H9 (cell line): ENCODE measurements at regions not wholly inside any gene's neighbourhood (a gene's known extent, or its start where the extent isn't known, plus 50 kb on each side); places are given as distances from the start of the nearest gene placed in this dataset.

Experiments
- DNase-seq: peaks from one replicate; pipeline ENCODE4 v3.0.0-alpha.2; 2017
- H2AFZ ChIP-seq: one replicate; pipeline ENCODE4 v1.6.1; 2013; ENCODE audit warnings: mild to moderate bottlenecking, low read length, control low read depth, moderate library complexity
- H2AK5ac ChIP-seq: 2 replicates; pipeline ENCODE4 v1.6.1; 2013; ENCODE audit warnings: low read length, control low read depth, mixed read lengths; ENCODE audit not compliant: insufficient read length
- H2BK120ac ChIP-seq: one replicate; pipeline ENCODE4 v1.6.1; 2013; ENCODE audit warnings: low read depth, mild to moderate bottlenecking, low read length, control low read depth, inconsistent platforms; ENCODE audit not compliant: poor library complexity, severe bottlenecking
- H2BK12ac ChIP-seq: 2 replicates; pipeline ENCODE4 v1.6.1; 2013; ENCODE audit warnings: low read length, control low read depth, mixed read lengths, low read depth; ENCODE audit not compliant: insufficient read length
- H2BK15ac ChIP-seq: 2 replicates; pipeline ENCODE4 v1.6.1; 2013; ENCODE audit warnings: low read depth, low read length, control low read depth
- H2BK20ac ChIP-seq: one replicate; pipeline ENCODE4 v1.6.1; 2013; ENCODE audit warnings: low read depth, mild to moderate bottlenecking, low read length, control low read depth, inconsistent platforms; ENCODE audit not compliant: poor library complexity, severe bottlenecking
- H2BK5ac ChIP-seq: 2 replicates; pipeline ENCODE4 v1.6.1; 2013; ENCODE audit warnings: low read length, control low read depth, mixed read lengths; ENCODE audit not compliant: insufficient read length
- H3K14ac ChIP-seq: 2 replicates; pipeline ENCODE4 v1.6.1; 2013; ENCODE audit warnings: low read length, control low read depth; ENCODE audit not compliant: insufficient read depth
- H3K18ac ChIP-seq: 2 replicates; pipeline ENCODE4 v1.6.1; 2013; ENCODE audit warnings: low read depth, mild to moderate bottlenecking, mixed read lengths, low read length, control low read depth; ENCODE audit not compliant: insufficient read length
- H3K23ac ChIP-seq: 2 replicates; pipeline ENCODE4 v1.6.1; 2013; ENCODE audit warnings: low read length, control low read depth, mixed read lengths, low read depth; ENCODE audit not compliant: insufficient read length
- H3K23me2 ChIP-seq: 2 replicates; pipeline ENCODE4 v1.6.1; 2013; ENCODE audit warnings: low read depth, mild to moderate bottlenecking, mixed read lengths, low read length, control low read depth; ENCODE audit not compliant: insufficient read length, poor library complexity, severe bottlenecking
- H3K27ac ChIP-seq: 2 replicates; pipeline ENCODE4 v1.5.1; 2013; ENCODE audit warnings: low read length, control low read depth, mixed read lengths, low read depth; ENCODE audit not compliant: insufficient read length
- H3K27me3 ChIP-seq: 2 replicates; pipeline ENCODE4 v1.6.1; 2013; ENCODE audit warnings: low read length, control low read depth, inconsistent platforms; ENCODE audit not compliant: insufficient read depth
- H3K4ac ChIP-seq: 2 replicates; pipeline ENCODE4 v1.6.1; 2013; ENCODE audit warnings: low read depth, mild to moderate bottlenecking, control low read depth, inconsistent platforms, low read length, moderate library complexity
- H3K4me1 ChIP-seq: 2 replicates; pipeline ENCODE4 v1.6.1; 2013; ENCODE audit warnings: low read length, control low read depth, inconsistent platforms; ENCODE audit not compliant: insufficient read depth
- H3K4me2 ChIP-seq: 2 replicates; pipeline ENCODE4 v1.6.1; 2013; ENCODE audit warnings: low read length, control low read depth, mixed read lengths; ENCODE audit not compliant: insufficient read length, insufficient read depth
- H3K56ac ChIP-seq: 2 replicates; pipeline ENCODE4 v1.6.1; 2013; ENCODE audit warnings: low read depth, mild to moderate bottlenecking, mixed read lengths, low read length, control low read depth; ENCODE audit not compliant: insufficient read length
- H3K79me1 ChIP-seq: 2 replicates; pipeline ENCODE4 v1.6.1; 2013; ENCODE audit warnings: low read depth, mild to moderate bottlenecking, moderate library complexity, low read length, control low read depth, inconsistent platforms; ENCODE audit not compliant: insufficient read depth, poor library complexity, severe bottlenecking
- H3K79me2 ChIP-seq: 2 replicates; pipeline ENCODE4 v1.6.1; 2013; ENCODE audit warnings: low read length, control low read depth, inconsistent platforms; ENCODE audit not compliant: insufficient read depth
- H3K9ac ChIP-seq: 2 replicates; pipeline ENCODE4 v1.6.1; 2013; ENCODE audit warnings: low read length, control low read depth, mixed read lengths; ENCODE audit not compliant: insufficient read length; ENCODE audit errors: extremely low read depth
- H3K9me3 ChIP-seq: one replicate; pipeline ENCODE4 v1.6.1; 2013; ENCODE audit warnings: low read depth, low read length, inconsistent platforms; ENCODE audit not compliant: control insufficient read depth
- H3T11ph ChIP-seq: one replicate; pipeline ENCODE4 v1.6.1; 2013; ENCODE audit warnings: mild to moderate bottlenecking, low read length, control low read depth, inconsistent platforms
- H4K20me1 ChIP-seq: one replicate; pipeline ENCODE4 v1.6.1; 2013; ENCODE audit not compliant: control insufficient read depth, insufficient read length, insufficient read depth
- H4K5ac ChIP-seq: 2 replicates; pipeline ENCODE4 v1.6.1; 2013; ENCODE audit warnings: low read depth, mild to moderate bottlenecking, mixed read lengths, low read length, control low read depth; ENCODE audit not compliant: insufficient read length
- H4K8ac ChIP-seq: replicated peaks from 2 replicates; pipeline ENCODE4 v1.6.1; 2013; ENCODE audit warnings: low read length, control low read depth, mixed read lengths, low read depth; ENCODE audit not compliant: insufficient read length
- H4K91ac ChIP-seq: 2 replicates; pipeline ENCODE4 v1.6.1; 2013; ENCODE audit warnings: low read depth, mild to moderate bottlenecking, moderate library complexity, mixed read lengths, low read length, control low read depth; ENCODE audit not compliant: insufficient read length
- H3K27ac Mint-ChIP-seq, 3 experiments: 2 replicates in 2 of 3; 3 replicates in 1 of 3; pipeline ENCODE4 v1.8.0; 2020 to 2021; ENCODE audit warnings: mixed read lengths in 3 of 3, mild to moderate bottlenecking in 1 of 3, moderate library complexity in 1 of 3
- H3K27me3 Mint-ChIP-seq: 2 replicates; pipeline ENCODE4 v1.8.0; 2021; ENCODE audit warnings: low read depth, mild to moderate bottlenecking, moderate library complexity, mixed read lengths
- H3K36me3 Mint-ChIP-seq, 3 experiments: 2 replicates in 2 of 3; 3 replicates in 1 of 3; pipeline ENCODE4 v1.8.0; 2020 to 2021; ENCODE audit warnings: low read depth in 3 of 3, mixed read lengths in 3 of 3; ENCODE audit not compliant: insufficient read depth in 1 of 3
- H3K4me1 Mint-ChIP-seq, 2 experiments: 2 replicates each; pipeline ENCODE4 v1.8.0; 2020; ENCODE audit warnings: mixed read lengths in 2 of 2
- H3K4me3 Mint-ChIP-seq, 2 experiments: 2 replicates in 1 of 2; 3 replicates in 1 of 2; pipeline ENCODE4 v1.8.0; 2020 to 2021; ENCODE audit warnings: mild to moderate bottlenecking in 2 of 2, mixed read lengths in 2 of 2, moderate library complexity in 1 of 2
- H3K9me3 Mint-ChIP-seq, 2 experiments: 2 replicates in 1 of 2; 3 replicates in 1 of 2; pipeline ENCODE4 v1.8.0; 2020; ENCODE audit warnings: mild to moderate bottlenecking in 2 of 2, mixed read lengths in 2 of 2, moderate library complexity in 1 of 2
- WGBS: extraction: QIAGEN DNeasy Blood & Tissue Kit; methylation state at CpG from one replicate; pipeline ENCODE4 v1.1.7; 2013; ENCODE audit warnings: missing lambda C conversion rate, low lambda C conversion rate, mixed read lengths; ENCODE audit not compliant: insufficient read length; ENCODE audit errors: extremely low coverage; 5-methylcytosine and 5-hydroxymethylcytosine counted together
- TF ChIP-seq, protein P1 (sequence below): fragments of 200-600 bp; sonication (generic); conservative IDR thresholded peaks from 3 replicates; pipeline ENCODE4 v1.8.0; 2021; ENCODE audit warnings: antibody characterized with exemption, mild to moderate bottlenecking

DNA sequence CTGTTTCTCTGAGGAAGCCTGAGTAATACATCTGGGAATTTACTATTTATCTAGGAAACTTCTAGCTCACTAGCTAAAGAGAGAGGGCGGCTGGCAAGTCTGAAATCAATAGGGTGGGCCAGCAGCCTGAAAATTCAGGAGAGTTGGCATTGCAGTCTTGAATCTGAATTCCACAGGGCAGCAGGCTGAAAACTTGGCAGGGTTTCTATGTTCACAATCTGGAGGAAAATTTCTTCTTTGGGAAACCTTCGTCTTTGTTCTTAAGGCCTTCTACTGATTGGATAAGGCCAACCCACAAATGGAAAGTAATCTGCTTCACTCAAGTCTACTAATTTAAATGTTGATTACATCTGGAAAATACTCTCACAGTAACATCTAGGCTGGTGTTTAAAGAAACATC is 101.0 kb upstream of the COG2 start:
- TF ChIP-seq, protein P1, sequence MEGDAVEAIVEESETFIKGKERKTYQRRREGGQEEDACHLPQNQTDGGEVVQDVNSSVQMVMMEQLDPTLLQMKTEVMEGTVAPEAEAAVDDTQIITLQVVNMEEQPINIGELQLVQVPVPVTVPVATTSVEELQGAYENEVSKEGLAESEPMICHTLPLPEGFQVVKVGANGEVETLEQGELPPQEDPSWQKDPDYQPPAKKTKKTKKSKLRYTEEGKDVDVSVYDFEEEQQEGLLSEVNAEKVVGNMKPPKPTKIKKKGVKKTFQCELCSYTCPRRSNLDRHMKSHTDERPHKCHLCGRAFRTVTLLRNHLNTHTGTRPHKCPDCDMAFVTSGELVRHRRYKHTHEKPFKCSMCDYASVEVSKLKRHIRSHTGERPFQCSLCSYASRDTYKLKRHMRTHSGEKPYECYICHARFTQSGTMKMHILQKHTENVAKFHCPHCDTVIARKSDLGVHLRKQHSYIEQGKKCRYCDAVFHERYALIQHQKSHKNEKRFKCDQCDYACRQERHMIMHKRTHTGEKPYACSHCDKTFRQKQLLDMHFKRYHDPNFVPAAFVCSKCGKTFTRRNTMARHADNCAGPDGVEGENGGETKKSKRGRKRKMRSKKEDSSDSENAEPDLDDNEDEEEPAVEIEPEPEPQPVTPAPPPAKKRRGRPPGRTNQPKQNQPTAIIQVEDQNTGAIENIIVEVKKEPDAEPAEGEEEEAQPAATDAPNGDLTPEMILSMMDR: no peak
- H2AFZ ChIP-seq: no peak overlapping the region
- H3K4me1 ChIP-seq: no peaks in the 10 kb centered on the region; the same call in 1 of the 2 replicates
- H3K27ac ChIP-seq: no peak overlapping the region
- no peak overlapping the region for H3K56ac ChIP-seq
- no peak overlapping the region for H4K5ac ChIP-seq
- no peak overlapping the region for H3K4me3 Mint-ChIP-seq
- no peaks in the 10 kb centered on the region for H3K27me3 ChIP-seq
- H3K4ac ChIP-seq: no peak overlapping the region
- H3K27ac Mint-ChIP-seq: peak overlapping the region in 1 of 3 experiments; percentile 90; a peak in 1 of 7 replicates
- no peak overlapping the region for H3K23ac ChIP-seq
- no peak overlapping the region for H2BK12ac ChIP-seq
- H3K79me1 ChIP-seq: no peaks in the 10 kb centered on the region
- no peaks in the 10 kb centered on the region for H3K79me2 ChIP-seq
- DNase-seq: no peak
- no peak overlapping the region for H2BK20ac ChIP-seq
- no peak overlapping the region for H3K9ac ChIP-seq
- H3K14ac ChIP-seq: no peak overlapping the region
- H2BK5ac ChIP-seq: no peak overlapping the region
- H4K20me1 ChIP-seq: no peaks in the 10 kb centered on the region
- H3K4me2 ChIP-seq: no peak overlapping the region
- no peak overlapping the region for H3K18ac ChIP-seq
- H3K23me2 ChIP-seq: no peaks in the 10 kb centered on the region
- no peaks in the 10 kb centered on the region for H3K36me3 Mint-ChIP-seq
- H3K4me1 Mint-ChIP-seq: peaks cover 2 to 6% of the 10 kb centered on the region in 2 experiments; a peak in 3 of 4 replicates
- H4K91ac ChIP-seq: no peak overlapping the region
- H3K9me3 ChIP-seq: no peaks in the 10 kb centered on the region
- peaks cover 2% of the 10 kb centered on the region for H3K27me3 Mint-ChIP-seq
- H3T11ph ChIP-seq: no peak overlapping the region
- no peak overlapping the region for H4K8ac ChIP-seq
- peaks cover 0 to 3% of the 10 kb centered on the region in 2 experiments; a peak in 1 of 5 replicates for H3K9me3 Mint-ChIP-seq
- WGBS: no CpG with 5 or more reads among the region's 2 CpGs
- H2BK120ac ChIP-seq: no peak overlapping the region
- no peak overlapping the region for H2AK5ac ChIP-seq
- H2BK15ac ChIP-seq: no peak overlapping the region
